GM12891 (cell line): ENCODE measurements at regions not wholly inside any gene's neighbourhood (a gene's known extent, or its start where the extent isn't known, plus 50 kb on each side); places are given as distances from the start of the nearest gene placed in this dataset.

Experiments
- DNase-seq: peaks from one replicate; pipeline ENCODE4 v3.0.0; 2011; ENCODE audit warnings: low spot score; ENCODE audit not compliant: insufficient read length
- FAIRE-seq: peaks from 2 replicates; lab custom pipeline; 2011; peaks lifted over from hg19 to GRCh38; lab: Jason Lieb, UNC
- PAX5 ChIP-seq: IDR thresholded peaks from 2 replicates; pipeline ENCODE4 v1.6.1; 2011; ENCODE audit warnings: low read length, moderate library complexity, mild to moderate bottlenecking; ENCODE audit not compliant: insufficient read depth, severe bottlenecking
- POLR2A ChIP-seq: IDR thresholded peaks from 2 replicates; pipeline ENCODE4 v1.6.1; 2011; ENCODE audit warnings: low read depth, low read length, control low read depth
- POLR2AphosphoS5 ChIP-seq: IDR thresholded peaks from 2 replicates; pipeline ENCODE4 v1.6.1; 2011; ENCODE audit warnings: low read depth, low read length, control low read depth
- POU2F2 ChIP-seq: IDR thresholded peaks from 2 replicates; pipeline ENCODE4 v1.6.1; 2011; ENCODE audit warnings: low read depth, mild to moderate bottlenecking, control low read depth, low read length, moderate library complexity
- SPI1 ChIP-seq: IDR thresholded peaks from 2 replicates; pipeline ENCODE4 v1.6.1; 2011; ENCODE audit warnings: low read depth, low read length, control low read depth
- TAF1 ChIP-seq: IDR thresholded peaks from 2 replicates; pipeline ENCODE4 v1.6.1; 2011; ENCODE audit warnings: low read depth, low read length, control low read depth

- FAIRE-seq (no peak), DNase-seq (no peak)
- TF ChIP-seq TAF1 (no peak), POU2F2 (no peak), PAX5 (no peak), POLR2AphosphoS5 (no peak), POLR2A (no peak), SPI1 (no peak)
These were observed 336.7 kb upstream of the CELF4 start for GRCh38 chr18:37902344-37902743.

GRCh38 chr18:37900326-37900725 is 334.7 kb upstream of the CELF4 start:
- TF ChIP-seq POLR2AphosphoS5: no peak
- no peak for TF ChIP-seq SPI1
- no peak for TF ChIP-seq TAF1
- no peak for TF ChIP-seq POU2F2
- TF ChIP-seq PAX5: no peak
- TF ChIP-seq POLR2A: no peak
- FAIRE-seq: no peak
- no peak for DNase-seq

- FAIRE-seq (no peak), DNase-seq (no peak)
- TF ChIP-seq PAX5 (no peak), POU2F2 (no peak), POLR2A (no peak), SPI1 (no peak), POLR2AphosphoS5 (no peak), TAF1 (no peak)
These were observed 324.4 kb upstream of the CELF4 start for GRCh38 chr18:37889963-37890362.

- no peak for TF ChIP-seq SPI1
- no peak for TF ChIP-seq PAX5
- TF ChIP-seq POLR2A: no peak
- TF ChIP-seq POU2F2: no peak
- TF ChIP-seq POLR2AphosphoS5: no peak
- TF ChIP-seq TAF1: no peak
- DNase-seq (no peak), FAIRE-seq (no peak)
These were observed 309.1 kb upstream of the CELF4 start for GRCh38 chr18:37874721-37875120.

GRCh38 chr18:37873416-37873815 is 307.8 kb upstream of the CELF4 start:
- no peak for DNase-seq
- TF ChIP-seq TAF1 (no peak), POU2F2 (no peak), PAX5 (no peak), POLR2AphosphoS5 (no peak)
- no peak for FAIRE-seq

- FAIRE-seq (no peak), DNase-seq (no peak)
- TF ChIP-seq POLR2AphosphoS5 (no peak), POU2F2 (no peak), SPI1 (no peak), PAX5 (no peak), POLR2A (no peak), TAF1 (no peak)
These were observed 307.0 kb upstream of the CELF4 start for GRCh38 chr18:37872562-37872961.

- no peak for FAIRE-seq
- TF ChIP-seq POLR2A (no peak), TAF1 (no peak), SPI1 (no peak), PAX5 (no peak), POLR2AphosphoS5 (no peak), POU2F2 (no peak)
These were observed 306.0 kb upstream of the CELF4 start for GRCh38 chr18:37871561-37871960.

GRCh38 chr18:37869051-37869450 is 303.5 kb upstream of the CELF4 start:
- DNase-seq: no peak
- no peak for TF ChIP-seq POLR2A
- no peak for TF ChIP-seq SPI1
- TF ChIP-seq PAX5: no peak
- no peak for TF ChIP-seq TAF1
- TF ChIP-seq POU2F2: no peak
- no peak for TF ChIP-seq POLR2AphosphoS5
- FAIRE-seq: no peak

More at GRCh38 chr18:37871561-37871960, 306.0 kb upstream of the CELF4 start:
- DNase-seq: no peak

GRCh38 chr18:37864122-37864521 is 298.5 kb upstream of the CELF4 start:
- TF ChIP-seq SPI1 (peak; percentile 17; the same call in 1 of the 2 replicates), POLR2AphosphoS5 (no peak), PAX5 (no peak)
- DNase-seq (no peak), FAIRE-seq (no peak)

- TF ChIP-seq POU2F2 (no peak), TAF1 (no peak), POLR2AphosphoS5 (no peak), PAX5 (no peak), POLR2A (no peak), SPI1 (no peak)
- DNase-seq: no peak
- FAIRE-seq: no peak
These were observed 296.4 kb upstream of the CELF4 start for GRCh38 chr18:37861981-37862380.
